Activated naive CD4-positive, alpha-beta T cell (primary cell): ENCODE measurements at regions not wholly inside any gene's neighbourhood (a gene's known extent, or its start where the extent isn't known, plus 50 kb on each side); places are given as distances from the start of the nearest gene placed in this dataset.
"Not testable (repeated sequence)": the region's sequence is repeated elsewhere in the genome, so short reads cannot be mapped to it uniquely, and the experiment has no call there.

ENCODE experiments used
- DNase-seq, 4 experiments: peaks; one replicate each; lab custom pipeline; 2025; lab: John Stamatoyannopoulos, UW

DNA sequence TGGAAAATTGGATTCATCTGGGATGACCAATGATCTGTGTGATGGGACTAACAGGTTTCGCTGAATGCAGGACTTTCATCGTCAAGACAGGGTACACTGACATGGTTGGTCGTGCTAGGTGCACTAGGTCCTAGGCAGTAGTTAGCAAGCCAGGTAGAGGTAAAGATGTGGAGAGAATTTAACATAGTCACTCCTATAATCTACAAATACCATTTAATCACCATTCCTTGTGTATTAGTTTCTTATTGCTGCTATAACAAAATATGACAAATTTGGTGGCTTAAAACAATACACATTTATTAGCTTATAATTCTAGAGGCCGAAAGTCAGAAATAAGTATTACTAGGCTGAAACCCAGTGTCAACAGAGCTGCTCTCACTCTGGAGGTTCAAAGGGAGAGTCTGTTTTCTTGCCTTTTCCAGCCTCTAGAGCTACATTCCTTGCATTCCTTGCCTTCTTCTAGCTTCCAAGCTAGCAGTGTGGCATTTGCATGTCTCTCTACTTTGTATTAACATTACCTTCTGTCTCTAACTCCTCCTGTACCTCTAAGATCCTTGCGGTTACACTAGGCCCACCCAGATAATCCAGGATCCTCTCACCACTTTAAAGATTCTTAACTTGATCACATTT lies 98.7 kb upstream of the GRIA3 start:
- no peak for DNase-seq

GRCh38 chrX:123086768-123087167 lies 97.3 kb upstream of the GRIA3 start:
- no peak for DNase-seq

DNA sequence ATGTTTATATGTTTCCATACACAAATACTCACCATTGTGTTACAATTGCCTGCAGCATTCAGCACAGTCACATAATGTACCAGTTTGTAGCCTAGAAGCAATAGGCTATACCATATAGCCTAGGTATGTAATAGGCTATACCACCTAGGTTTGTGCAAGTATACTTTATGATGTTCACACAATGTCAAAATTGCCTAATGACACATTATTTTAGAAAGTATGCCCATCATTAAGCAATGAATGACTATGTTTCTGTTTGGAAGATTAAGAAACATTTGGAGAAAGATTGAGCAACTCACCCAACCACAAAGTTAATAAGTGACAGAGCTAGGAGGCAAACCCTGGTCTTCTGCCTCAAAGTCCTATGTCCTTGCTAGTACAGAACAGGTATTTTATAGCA lies 96.8 kb upstream of the GRIA3 start:
- no peak for DNase-seq

GRCh38 chrX:123088331-123088730 lies 95.7 kb upstream of the GRIA3 start:
- no peak for DNase-seq

DNA sequence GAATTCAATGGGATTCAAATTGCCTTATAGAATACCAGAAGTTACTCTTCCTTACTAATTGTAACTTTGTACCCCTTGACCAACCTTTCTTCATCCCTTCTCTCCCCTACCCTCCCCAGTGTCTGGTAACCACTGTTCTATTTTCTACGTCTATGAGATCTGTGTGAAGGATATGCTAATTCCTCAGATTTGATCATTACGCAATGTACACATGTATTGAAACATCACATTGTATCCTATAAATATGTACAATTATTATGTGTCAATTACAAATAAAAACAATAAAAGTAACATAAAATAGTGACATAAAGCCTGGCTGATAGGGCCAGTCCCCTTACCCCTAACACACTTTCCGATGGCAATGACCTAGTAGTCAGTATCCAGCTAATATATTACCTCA lies 95.1 kb upstream of the GRIA3 start:
- no peak for DNase-seq

DNA sequence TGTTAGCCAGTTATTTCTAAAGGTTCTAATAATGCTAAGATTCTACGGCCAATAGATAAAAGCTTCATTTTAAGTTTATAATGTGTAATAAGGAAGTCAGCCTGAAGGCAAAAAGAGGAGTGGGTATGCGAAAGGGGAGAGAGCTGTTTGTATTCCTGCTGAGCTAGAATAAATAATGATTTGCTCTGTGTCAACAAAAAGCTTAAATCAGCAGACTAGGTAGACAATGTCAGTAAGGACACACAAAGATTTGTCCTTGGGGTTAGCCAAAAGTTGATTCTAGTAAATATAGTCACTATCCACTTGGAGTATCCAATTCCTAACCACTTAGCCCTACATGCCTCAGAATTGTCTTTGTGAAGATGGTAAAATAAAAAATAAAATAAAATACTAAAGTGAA lies 90.3 kb upstream of the GRIA3 start:
- DNase-seq = no peak

DNA sequence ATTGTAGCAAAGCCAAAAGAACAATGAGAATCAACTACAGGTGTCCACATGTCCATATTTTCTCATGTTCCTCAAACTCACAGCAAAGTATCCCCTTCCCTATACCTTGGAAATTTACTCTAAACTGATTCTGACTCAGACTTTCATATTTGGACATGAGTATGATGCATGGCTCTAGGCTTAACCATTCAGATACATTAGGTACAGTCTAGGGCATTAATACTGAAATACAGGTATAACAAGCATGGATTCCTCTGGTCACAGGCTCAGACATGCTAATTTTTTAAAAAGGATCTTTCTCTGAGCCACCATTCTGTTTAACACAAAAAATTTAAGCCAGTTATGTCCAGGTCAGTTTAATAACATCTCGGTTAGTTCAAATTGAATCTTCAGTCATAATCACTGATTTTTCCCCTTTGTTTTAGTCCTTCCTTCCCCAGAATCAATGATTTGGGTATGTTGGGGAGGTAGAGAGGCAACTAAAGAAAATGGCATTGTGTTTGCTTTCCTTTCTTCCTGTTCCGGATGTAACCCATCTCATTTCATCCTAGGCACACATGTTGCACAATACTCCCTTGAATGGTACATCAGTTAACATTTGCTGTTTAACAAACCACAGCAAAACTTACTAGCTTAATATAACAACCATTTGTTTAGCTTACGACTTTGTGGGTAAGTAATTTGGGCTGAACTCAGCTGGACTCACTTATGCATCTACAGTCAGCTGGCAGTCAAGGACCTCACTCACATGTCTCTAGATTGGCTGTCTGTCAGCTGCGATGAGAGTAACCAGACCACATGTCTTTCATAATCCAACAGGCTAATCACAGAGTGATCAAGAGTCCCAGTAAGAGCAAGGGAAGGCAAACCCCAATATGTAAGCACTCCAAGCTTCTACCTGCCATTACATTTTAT lies 75.3 kb upstream of the GRIA3 start:
- no peak for DNase-seq

DNA sequence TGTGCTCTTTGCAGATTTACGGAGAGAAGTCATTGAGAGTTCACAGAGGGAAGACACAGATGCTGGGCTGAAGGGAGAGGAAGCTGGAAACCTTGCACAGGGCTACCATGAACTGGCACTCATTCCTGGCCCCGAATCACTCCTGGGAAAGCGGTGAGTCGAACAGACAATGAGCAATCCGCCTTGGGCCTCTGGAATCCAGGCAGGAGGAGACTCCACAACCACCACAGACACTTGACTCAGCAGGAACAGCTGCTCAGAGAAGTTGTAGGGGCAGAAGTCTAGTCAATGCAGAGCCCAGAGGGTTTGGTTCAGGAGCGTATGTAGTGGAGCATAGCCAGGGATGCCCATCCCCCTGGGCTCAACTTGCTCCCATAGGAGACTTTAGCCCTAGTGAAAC lies 62.8 kb upstream of the GRIA3 start:
- DNase-seq = no peak

DNA sequence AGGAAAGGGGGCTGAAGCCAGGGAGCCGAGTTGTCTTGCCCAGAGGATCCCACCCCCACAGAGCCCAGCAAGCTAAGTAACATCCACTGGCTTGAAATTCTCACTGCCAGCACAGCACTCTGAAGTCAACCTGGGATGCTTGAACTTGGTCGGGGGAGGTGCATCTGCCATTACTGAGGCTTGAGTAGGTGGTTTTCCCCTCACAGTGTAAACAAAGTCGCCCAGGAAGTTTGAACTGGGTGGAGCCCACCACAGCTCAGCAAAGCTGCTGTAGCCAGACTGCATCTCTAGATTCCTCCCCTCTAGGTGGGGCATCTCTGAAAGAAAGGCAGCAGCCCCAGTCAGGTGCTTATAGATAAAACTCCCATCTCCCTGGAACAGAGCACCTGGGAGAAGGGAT lies 54.3 kb upstream of the GRIA3 start:
- DNase-seq = not testable (repeated sequence)
